Uterus (tissue), 3 donors: ENCODE measurements at regions not wholly inside any gene's neighbourhood (a gene's known extent, or its start where the extent isn't known, plus 50 kb on each side); places are given as distances from the start of the nearest gene placed in this dataset.

Source experiments
- DNase-seq, 2 donors: peaks; one replicate each; pipeline ENCODE4 v3.0.0-alpha.2; 2019 to 2020
- H3K27ac ChIP-seq, 2 donors: fragments of 200-600 bp; sonication (generic); 1 replicate in 1 of 2; 2 replicates in 1 of 2; pipeline ENCODE4 v1.5.1; 2016 to 2018
- H3K27me3 ChIP-seq, 2 donors: fragments of 200-600 bp; sonication (generic); one replicate each; pipeline ENCODE4 v1.5.1; 2018 to 2019; ENCODE audit warnings: control low read depth in 1 of 2
- H3K36me3 ChIP-seq, 2 donors: fragments of 200-600 bp; sonication (generic); one replicate each; pipeline ENCODE4 v1.5.1; 2019; ENCODE audit warnings: control low read depth in 1 of 2
- H3K4me1 ChIP-seq, 2 donors: fragments of 200-600 bp; sonication (generic); one replicate each; pipeline ENCODE4 v1.5.1; 2018 to 2019; ENCODE audit warnings: control low read depth in 1 of 2
- H3K4me3 ChIP-seq, 2 donors: fragments of 200-600 bp; sonication (generic); 1 replicate in 1 of 2; 2 replicates in 1 of 2; pipeline ENCODE4 v1.5.1; 2018 to 2019; ENCODE audit warnings: mild to moderate bottlenecking in 1 of 2
- H3K9me3 ChIP-seq, 2 donors: fragments of 200-600 bp; sonication (generic); one replicate each; pipeline ENCODE4 v1.5.1; 2019; ENCODE audit warnings: control low read depth in 1 of 2
- CTCF ChIP-seq, 4 experiments: fragments of 200-600 bp in 2 of 4; fragments of 450-650 bp in 2 of 4; sonication (generic) in 2 of 4; IDR thresholded peaks; one replicate each; pipeline ENCODE4 v1.5.1; 2016 to 2019; ENCODE audit warnings: antibody characterized with exemption in 4 of 4, mild to moderate bottlenecking in 2 of 4, moderate library complexity in 1 of 4
- POLR2A ChIP-seq, 2 donors: fragments of 450-650 bp; IDR thresholded peaks; one replicate each; pipeline ENCODE4 v1.6.1; 2016; ENCODE audit warnings: antibody characterized with exemption in 2 of 2, mild to moderate bottlenecking in 1 of 2, moderate library complexity in 1 of 2
- intact Hi-C: fragments of 100-400 bp; cut with DNase I; formaldehyde crosslinking; loops from one replicate; pipeline ENCODE4 v1.15.1; 2023; ENCODE audit warnings: low total_unique reads
- donor health status: DM: yes; HTN: yes; CAD: no.

GRCh38 chr14:83164591-83164990 lies 1630.9 kb upstream of the SEL1L start:
- DNase-seq: no peak

GRCh38 chr14:83170165-83170564 lies 1636.5 kb upstream of the SEL1L start:
- DNase-seq: no peak
- intact Hi-C loops: no loop called here
- no peak overlapping the region for H3K27ac ChIP-seq
- no peaks in the 10 kb centered on the region for H3K27me3 ChIP-seq
- no peaks in the 10 kb centered on the region for H3K4me1 ChIP-seq
- H3K9me3 ChIP-seq: no peaks in the 10 kb centered on the region
- no peak for TF ChIP-seq CTCF (IDR thresholded peaks at IDR 0.05)
- no peak for TF ChIP-seq POLR2A (IDR thresholded peaks at IDR 0.05)
- no peak overlapping the region for H3K4me3 ChIP-seq
- H3K36me3 ChIP-seq: no peaks in the 10 kb centered on the region

More at GRCh38 chr14:83164591-83164990, 1630.9 kb upstream of the SEL1L start:
- Histone ChIP-seq H3K9me3 (no peaks in the 10 kb centered on the region), H3K27ac (no peak overlapping the region), H3K4me1 (no peaks in the 10 kb centered on the region), H3K27me3 (no peaks in the 10 kb centered on the region), H3K36me3 (no peaks in the 10 kb centered on the region), H3K4me3 (no peak overlapping the region)
- TF ChIP-seq POLR2A (IDR thresholded peaks at IDR 0.05): no peak
- TF ChIP-seq CTCF (IDR thresholded peaks at IDR 0.05): no peak
- intact Hi-C loops: no loop called here

GRCh38 chr14:83171761-83172160 lies 1638.1 kb upstream of the SEL1L start:
- Histone ChIP-seq H3K27ac (no peak overlapping the region), H3K9me3 (no peaks in the 10 kb centered on the region), H3K4me1 (no peaks in the 10 kb centered on the region)

GRCh38 chr14:83172363-83172762 lies 1638.7 kb upstream of the SEL1L start:
- Histone ChIP-seq H3K36me3 (no peaks in the 10 kb centered on the region), H3K4me3 (no peak overlapping the region), H3K27me3 (no peaks in the 10 kb centered on the region), H3K4me1 (no peaks in the 10 kb centered on the region), H3K9me3 (no peaks in the 10 kb centered on the region), H3K27ac (no peak overlapping the region)
- intact Hi-C loops: no loop called here
- TF ChIP-seq POLR2A (IDR thresholded peaks at IDR 0.05) (no peak), CTCF (IDR thresholded peaks at IDR 0.05) (no peak)
- DNase-seq: no peak

More at GRCh38 chr14:83171761-83172160, 1638.1 kb upstream of the SEL1L start:
- no peak for DNase-seq
- intact Hi-C loops: no loop called here
- no peak overlapping the region for H3K4me3 ChIP-seq
- TF ChIP-seq POLR2A (IDR thresholded peaks at IDR 0.05): no peak
- TF ChIP-seq CTCF (IDR thresholded peaks at IDR 0.05): no peak
- H3K27me3 ChIP-seq: no peaks in the 10 kb centered on the region
- H3K36me3 ChIP-seq: no peaks in the 10 kb centered on the region

- Histone ChIP-seq H3K27ac (no peak overlapping the region), H3K4me3 (no peak overlapping the region), H3K4me1 (no peaks in the 10 kb centered on the region), H3K36me3 (no peaks in the 10 kb centered on the region), H3K27me3 (no peaks in the 10 kb centered on the region), H3K9me3 (no peaks in the 10 kb centered on the region)
- no peak for DNase-seq
- intact Hi-C loops: no loop called here
- TF ChIP-seq CTCF (IDR thresholded peaks at IDR 0.05): no peak
- TF ChIP-seq POLR2A (IDR thresholded peaks at IDR 0.05): no peak
These were observed 1640.0 kb upstream of the SEL1L start for GRCh38 chr14:83173687-83174086.
